SK-N-SH (cell line): ENCODE measurements at regions not wholly inside any gene's neighbourhood (a gene's known extent, or its start where the extent isn't known, plus 50 kb on each side); places are given as distances from the start of the nearest gene placed in this dataset.

Experiments used
- CTCF ChIP-seq: fragments of 200-600 bp; sonication (generic); IDR thresholded peaks from 2 replicates; pipeline ENCODE4 v1.6.1; 2017; ENCODE audit warnings: antibody characterized with exemption, mild to moderate bottlenecking, moderate library complexity
- EZH2phosphoT487 ChIP-seq: fragments of 200-600 bp; sonication (generic); IDR thresholded peaks from 2 replicates; pipeline ENCODE4 v1.6.1; 2017; ENCODE audit warnings: low read depth, mixed run types, mild to moderate bottlenecking, antibody characterized with exemption, moderate library complexity, borderline replicate concordance
- JUND ChIP-seq: IDR thresholded peaks from 2 replicates; pipeline ENCODE4 v1.4.0; 2012
- REST ChIP-seq: IDR thresholded peaks from 2 replicates; pipeline ENCODE4 v1.6.1; 2012; ENCODE audit warnings: mild to moderate bottlenecking, low read depth, low read length, moderate library complexity
- YY1 ChIP-seq: IDR thresholded peaks from 2 replicates; pipeline ENCODE4 v1.4.0; 2012; ENCODE audit warnings: low read depth, mild to moderate bottlenecking

- no peak for TF ChIP-seq EZH2phosphoT487
- no peak for TF ChIP-seq CTCF
- no peak for TF ChIP-seq YY1
- no peak for TF ChIP-seq JUND
- TF ChIP-seq REST: no peak
Measured at GRCh38 chr7:68218461-68218860, 1221.8 kb downstream of the TYW1 start.
